ENCODE measurements at regions not wholly inside any gene's neighbourhood (a gene's known extent, or its start where the extent isn't known, plus 50 kb on each side); places are given as distances from the start of the nearest gene placed in this dataset.

- no peak for TF ChIP-seq CTCF (IDR thresholded peaks at IDR 0.05)
- TF ChIP-seq ZFX (IDR thresholded peaks at IDR 0.05; ENCODE audit: borderline replicate concordance): no peak
- no peak overlapping the region for H3K27ac ChIP-seq
Measured at GRCh38 chr16:51932317-51932716, 614.6 kb downstream of the TOX3 start.

GRCh38 chr16:51931653-51932052, 615.3 kb downstream of the TOX3 start:
- TF ChIP-seq ZFX (IDR thresholded peaks at IDR 0.05; ENCODE audit: borderline replicate concordance): no peak
- no peak for TF ChIP-seq CTCF (IDR thresholded peaks at IDR 0.05)
- no peak overlapping the region for H3K27ac ChIP-seq

- H3K27ac ChIP-seq: no peak overlapping the region
- TF ChIP-seq ZFX (IDR thresholded peaks at IDR 0.05; ENCODE audit: borderline replicate concordance) (no peak), CTCF (IDR thresholded peaks at IDR 0.05) (no peak)
Measured at GRCh38 chr16:51924744-51925143, 622.2 kb downstream of the TOX3 start.

- no peak overlapping the region for H3K27ac ChIP-seq
- TF ChIP-seq ZFX (IDR thresholded peaks at IDR 0.05; ENCODE audit: borderline replicate concordance): no peak
Measured at GRCh38 chr16:51922476-51922875, 624.5 kb downstream of the TOX3 start.

GRCh38 chr16:51919736-51920135, 627.2 kb downstream of the TOX3 start:
- no peak for TF ChIP-seq ZFX (IDR thresholded peaks at IDR 0.05; ENCODE audit: borderline replicate concordance)
- no peak for TF ChIP-seq CTCF (IDR thresholded peaks at IDR 0.05)
- H3K27ac ChIP-seq: no peak overlapping the region

GRCh38 chr16:51916814-51917213, 630.1 kb downstream of the TOX3 start:
- H3K27ac ChIP-seq: no peak overlapping the region
- TF ChIP-seq CTCF (IDR thresholded peaks at IDR 0.05) (no peak), ZFX (IDR thresholded peaks at IDR 0.05; ENCODE audit: borderline replicate concordance) (no peak)

GRCh38 chr16:51916231-51916630, 630.7 kb downstream of the TOX3 start:
- no peak overlapping the region for H3K27ac ChIP-seq
- TF ChIP-seq CTCF (IDR thresholded peaks at IDR 0.05) (no peak), ZFX (IDR thresholded peaks at IDR 0.05; ENCODE audit: borderline replicate concordance) (no peak)

- no peak overlapping the region for H3K27ac ChIP-seq
- TF ChIP-seq CTCF (IDR thresholded peaks at IDR 0.05) (no peak), ZFX (IDR thresholded peaks at IDR 0.05; ENCODE audit: borderline replicate concordance) (no peak)
Measured at GRCh38 chr16:51907680-51908079, 639.3 kb downstream of the TOX3 start.
